ENCODE measurements at regions not wholly inside any gene's neighbourhood (a gene's known extent, or its start where the extent isn't known, plus 50 kb on each side); places are given as distances from the start of the nearest gene placed in this dataset.

GRCh38 chr10:129047600-129047999 is 419.4 kb upstream of the MGMT start:
- TF ChIP-seq, protein P1, sequence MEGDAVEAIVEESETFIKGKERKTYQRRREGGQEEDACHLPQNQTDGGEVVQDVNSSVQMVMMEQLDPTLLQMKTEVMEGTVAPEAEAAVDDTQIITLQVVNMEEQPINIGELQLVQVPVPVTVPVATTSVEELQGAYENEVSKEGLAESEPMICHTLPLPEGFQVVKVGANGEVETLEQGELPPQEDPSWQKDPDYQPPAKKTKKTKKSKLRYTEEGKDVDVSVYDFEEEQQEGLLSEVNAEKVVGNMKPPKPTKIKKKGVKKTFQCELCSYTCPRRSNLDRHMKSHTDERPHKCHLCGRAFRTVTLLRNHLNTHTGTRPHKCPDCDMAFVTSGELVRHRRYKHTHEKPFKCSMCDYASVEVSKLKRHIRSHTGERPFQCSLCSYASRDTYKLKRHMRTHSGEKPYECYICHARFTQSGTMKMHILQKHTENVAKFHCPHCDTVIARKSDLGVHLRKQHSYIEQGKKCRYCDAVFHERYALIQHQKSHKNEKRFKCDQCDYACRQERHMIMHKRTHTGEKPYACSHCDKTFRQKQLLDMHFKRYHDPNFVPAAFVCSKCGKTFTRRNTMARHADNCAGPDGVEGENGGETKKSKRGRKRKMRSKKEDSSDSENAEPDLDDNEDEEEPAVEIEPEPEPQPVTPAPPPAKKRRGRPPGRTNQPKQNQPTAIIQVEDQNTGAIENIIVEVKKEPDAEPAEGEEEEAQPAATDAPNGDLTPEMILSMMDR (IDR thresholded peaks at IDR 0.05; ENCODE audit: low read depth, low read length, poor library complexity, severe bottlenecking): no peak
- TF ChIP-seq EZH2phosphoT487 (IDR thresholded peaks at IDR 0.05; ENCODE audit: borderline replicate concordance, low read length): no peak

Data from DOHH2 (cell line).